ENCODE measurements at regions not wholly inside any gene's neighbourhood (a gene's known extent, or its start where the extent isn't known, plus 50 kb on each side); places are given as distances from the start of the nearest gene placed in this dataset.
A peak's percentile ranks its signal among the peaks of the same experiment; 100 is the strongest.
"Not testable (repeated sequence)": the region's sequence is repeated elsewhere in the genome, so short reads cannot be mapped to it uniquely, and the experiment has no call there.

GRCh38 chr6:141443032-141443431 lies 689.7 kb upstream of the GJE1 start:
- DNase-seq, result no peak

- DNase-seq, result no peak
Observed at GRCh38 chr6:141439513-141439912, 693.2 kb upstream of the GJE1 start.

GRCh38 chr6:141437685-141438084 lies 695.0 kb upstream of the GJE1 start:
- no peak for DNase-seq

- DNase-seq, result no peak
Observed at GRCh38 chr6:141437011-141437410, 695.7 kb upstream of the GJE1 start.

- no peak for DNase-seq
Observed at GRCh38 chr6:141426400-141426980, 706.2 kb upstream of the GJE1 start.

GRCh38 chr6:141421378-141421777 lies 711.3 kb upstream of the GJE1 start:
- no peak for DNase-seq

GRCh38 chr6:141418076-141418475 lies 714.6 kb upstream of the GJE1 start:
- no peak for DNase-seq

- DNase-seq, result no peak
Observed at GRCh38 chr6:141415896-141416295, 716.8 kb upstream of the GJE1 start.

- no peak for DNase-seq
Observed at GRCh38 chr6:141413196-141413595, 719.5 kb upstream of the GJE1 start.

GRCh38 chr6:141406761-141407160 lies 726.0 kb upstream of the GJE1 start:
- DNase-seq, result no peak

GRCh38 chr6:141403827-141404226 lies 728.9 kb upstream of the GJE1 start:
- DNase-seq, result no peak

GRCh38 chr6:141403103-141403502 lies 729.6 kb upstream of the GJE1 start:
- no peak for DNase-seq

- DNase-seq, result no peak
Observed at GRCh38 chr6:141402489-141402888, 730.2 kb upstream of the GJE1 start.

GRCh38 chr6:141401851-141402250 lies 730.9 kb upstream of the GJE1 start:
- DNase-seq, result peak; percentile 4

- no peak for DNase-seq
Observed at GRCh38 chr6:141401168-141401567, 731.6 kb upstream of the GJE1 start.

- no peak for DNase-seq
Observed at GRCh38 chr6:141398949-141399348, 733.8 kb upstream of the GJE1 start.

GRCh38 chr6:141395443-141396008 lies 737.2 kb upstream of the GJE1 start:
- DNase-seq, result no peak

GRCh38 chr6:141394565-141395051 lies 738.1 kb upstream of the GJE1 start:
- no peak for DNase-seq

- no peak for DNase-seq
Observed at GRCh38 chr6:141394125-141394536, 738.6 kb upstream of the GJE1 start.

GRCh38 chr6:141393405-141394124 lies 739.2 kb upstream of the GJE1 start:
- no peak for DNase-seq

GRCh38 chr6:141391135-141391534 lies 741.6 kb upstream of the GJE1 start:
- DNase-seq, result not testable (repeated sequence)

- no peak for DNase-seq
Observed at GRCh38 chr6:141388666-141389065, 744.1 kb upstream of the GJE1 start.

- DNase-seq, result no peak
Observed at GRCh38 chr6:141370438-141370837, 762.3 kb upstream of the GJE1 start.

- not testable (repeated sequence) for DNase-seq
Observed at GRCh38 chr6:141366796-141367195, 765.9 kb upstream of the GJE1 start.

Data from midbrain (tissue), 1 donor.